Esophagus squamous epithelium (tissue), 4 donors: ENCODE measurements at regions not wholly inside any gene's neighbourhood (a gene's known extent, or its start where the extent isn't known, plus 50 kb on each side); places are given as distances from the start of the nearest gene placed in this dataset.

Source experiments
- POLR2A ChIP-seq, 4 donors: fragments of 450-650 bp; IDR thresholded peaks; one replicate each; pipeline ENCODE4 v1.6.1; 2017; ENCODE audit warnings: antibody characterized with exemption in 4 of 4, mild to moderate bottlenecking in 4 of 4, moderate library complexity in 3 of 4
- TF ChIP-seq, protein P1 (sequence below), 6 experiments: fragments of 450-650 bp in 4 of 6; fragments of 200-600 bp in 2 of 6; sonication (generic) in 2 of 6; IDR thresholded peaks; one replicate each; pipeline ENCODE4 v1.5.1; 2016 to 2019; ENCODE audit warnings: antibody characterized with exemption in 6 of 6, mild to moderate bottlenecking in 4 of 6, moderate library complexity in 4 of 6

DNA sequence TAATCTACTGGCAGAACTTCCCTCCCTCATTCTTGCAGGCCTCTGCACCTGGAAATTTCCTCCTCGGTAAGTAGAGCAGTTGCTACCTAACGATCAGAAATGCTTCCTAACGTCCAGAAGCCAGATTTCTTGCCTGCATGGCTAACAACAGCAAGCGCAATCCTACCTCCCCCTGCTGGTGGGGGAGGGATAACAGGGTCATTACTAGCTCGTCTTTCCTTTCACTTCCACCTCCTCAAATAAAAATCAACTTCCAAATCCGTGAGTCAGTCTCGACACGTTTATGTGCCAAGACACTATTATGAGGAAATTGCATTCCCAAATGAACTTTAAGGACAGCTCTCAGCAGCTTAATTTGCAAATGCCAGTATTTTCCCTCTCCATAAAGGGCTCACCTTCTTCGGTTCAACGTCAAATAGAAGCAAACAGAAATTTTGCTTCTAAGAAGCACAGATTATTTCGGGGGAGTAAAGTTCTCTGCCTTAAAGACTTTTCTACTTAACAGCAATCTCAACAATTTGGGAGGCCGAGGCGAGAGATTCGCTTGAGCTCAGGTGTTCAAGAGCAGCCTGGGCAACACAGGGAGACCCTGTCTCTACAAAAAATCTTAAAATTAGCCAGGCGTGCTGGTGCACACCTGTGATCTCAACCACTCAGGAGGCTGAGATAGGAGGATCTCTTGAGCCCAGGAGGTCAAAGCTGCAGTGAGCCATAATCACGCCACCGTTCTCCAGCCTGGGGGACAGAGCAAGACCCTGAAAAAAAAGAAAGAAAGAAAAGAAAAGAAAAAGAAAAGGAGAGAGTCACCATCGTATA, 188.6 kb upstream of the PSMD7 start:
- TF ChIP-seq, protein P1, sequence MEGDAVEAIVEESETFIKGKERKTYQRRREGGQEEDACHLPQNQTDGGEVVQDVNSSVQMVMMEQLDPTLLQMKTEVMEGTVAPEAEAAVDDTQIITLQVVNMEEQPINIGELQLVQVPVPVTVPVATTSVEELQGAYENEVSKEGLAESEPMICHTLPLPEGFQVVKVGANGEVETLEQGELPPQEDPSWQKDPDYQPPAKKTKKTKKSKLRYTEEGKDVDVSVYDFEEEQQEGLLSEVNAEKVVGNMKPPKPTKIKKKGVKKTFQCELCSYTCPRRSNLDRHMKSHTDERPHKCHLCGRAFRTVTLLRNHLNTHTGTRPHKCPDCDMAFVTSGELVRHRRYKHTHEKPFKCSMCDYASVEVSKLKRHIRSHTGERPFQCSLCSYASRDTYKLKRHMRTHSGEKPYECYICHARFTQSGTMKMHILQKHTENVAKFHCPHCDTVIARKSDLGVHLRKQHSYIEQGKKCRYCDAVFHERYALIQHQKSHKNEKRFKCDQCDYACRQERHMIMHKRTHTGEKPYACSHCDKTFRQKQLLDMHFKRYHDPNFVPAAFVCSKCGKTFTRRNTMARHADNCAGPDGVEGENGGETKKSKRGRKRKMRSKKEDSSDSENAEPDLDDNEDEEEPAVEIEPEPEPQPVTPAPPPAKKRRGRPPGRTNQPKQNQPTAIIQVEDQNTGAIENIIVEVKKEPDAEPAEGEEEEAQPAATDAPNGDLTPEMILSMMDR (IDR thresholded peaks at IDR 0.05): peak in 5 of 6 experiments; percentile 12 to 53 (median 44)
- TF ChIP-seq POLR2A (IDR thresholded peaks at IDR 0.05): no peak
